ENCODE measurements at regions not wholly inside any gene's neighbourhood (a gene's known extent, or its start where the extent isn't known, plus 50 kb on each side); places are given as distances from the start of the nearest gene placed in this dataset.
"Not testable (repeated sequence)": the region's sequence is repeated elsewhere in the genome, so short reads cannot be mapped to it uniquely, and the experiment has no call there.

- DNase-seq (ENCODE audit: low read depth) = no peak
Observed at GRCh38 chr2:75892490-75892889, 181.8 kb upstream of the GCFC2 start.

GRCh38 chr2:75882530-75882929 lies 171.8 kb upstream of the GCFC2 start:
- DNase-seq (ENCODE audit: low read depth) = no peak

- not testable (repeated sequence) for DNase-seq (ENCODE audit: low read depth)
Observed at GRCh38 chr2:75875606-75876005, 164.9 kb upstream of the GCFC2 start.

- not testable (repeated sequence) for DNase-seq (ENCODE audit: low read depth)
Observed at GRCh38 chr2:75871762-75872614, 161.3 kb upstream of the GCFC2 start.

GRCh38 chr2:75870651-75871137 lies 160.0 kb upstream of the GCFC2 start:
- no peak for DNase-seq (ENCODE audit: low read depth)

- DNase-seq (ENCODE audit: low read depth) = no peak
Observed at GRCh38 chr2:75870133-75870532, 159.4 kb upstream of the GCFC2 start.

GRCh38 chr2:75865702-75866101 lies 155.0 kb upstream of the GCFC2 start:
- DNase-seq (ENCODE audit: low read depth) = no peak

- no peak for DNase-seq (ENCODE audit: low read depth)
Observed at GRCh38 chr2:75865083-75865482, 154.4 kb upstream of the GCFC2 start.

GRCh38 chr2:75862547-75862946 lies 151.8 kb upstream of the GCFC2 start:
- DNase-seq (ENCODE audit: low read depth) = no peak

GRCh38 chr2:75853436-75853835 lies 142.7 kb upstream of the GCFC2 start:
- no peak for DNase-seq (ENCODE audit: low read depth)

GRCh38 chr2:75852639-75853038 lies 141.9 kb upstream of the GCFC2 start:
- DNase-seq (ENCODE audit: low read depth) = no peak

- no peak for DNase-seq (ENCODE audit: low read depth)
Observed at GRCh38 chr2:75846683-75847190, 136.0 kb upstream of the GCFC2 start.

GRCh38 chr2:75844651-75845050 lies 133.9 kb upstream of the GCFC2 start:
- DNase-seq (ENCODE audit: low read depth) = peak; percentile 36

GRCh38 chr2:75834588-75834987 lies 123.9 kb upstream of the GCFC2 start:
- DNase-seq (ENCODE audit: low read depth) = not testable (repeated sequence)

GRCh38 chr2:75833386-75833785 lies 122.7 kb upstream of the GCFC2 start:
- no peak for DNase-seq (ENCODE audit: low read depth)

GRCh38 chr2:75828826-75829225 lies 118.1 kb upstream of the GCFC2 start:
- no peak for DNase-seq (ENCODE audit: low read depth)

- not testable (repeated sequence) for DNase-seq (ENCODE audit: low read depth)
Observed at GRCh38 chr2:75823515-75823914, 112.8 kb upstream of the GCFC2 start.

- no peak for DNase-seq (ENCODE audit: low read depth)
Observed at GRCh38 chr2:75822336-75822735, 111.6 kb upstream of the GCFC2 start.

GRCh38 chr2:75820693-75821092 lies 110.0 kb upstream of the GCFC2 start:
- DNase-seq (ENCODE audit: low read depth) = no peak

- DNase-seq (ENCODE audit: low read depth) = no peak
Observed at GRCh38 chr2:75810611-75811330, 100.1 kb upstream of the GCFC2 start.

- DNase-seq (ENCODE audit: low read depth) = no peak
Observed at GRCh38 chr2:75808793-75809535, 98.2 kb upstream of the GCFC2 start.

- no peak for DNase-seq (ENCODE audit: low read depth)
Observed at GRCh38 chr2:75807992-75808391, 97.3 kb upstream of the GCFC2 start.

Measured in iris pigment epithelial cell (primary cell).